ENCODE measurements at regions not wholly inside any gene's neighbourhood (a gene's known extent, or its start where the extent isn't known, plus 50 kb on each side); places are given as distances from the start of the nearest gene placed in this dataset.
"Not testable (repeated sequence)": the region's sequence is repeated elsewhere in the genome, so short reads cannot be mapped to it uniquely, and the experiment has no call there.

DNA sequence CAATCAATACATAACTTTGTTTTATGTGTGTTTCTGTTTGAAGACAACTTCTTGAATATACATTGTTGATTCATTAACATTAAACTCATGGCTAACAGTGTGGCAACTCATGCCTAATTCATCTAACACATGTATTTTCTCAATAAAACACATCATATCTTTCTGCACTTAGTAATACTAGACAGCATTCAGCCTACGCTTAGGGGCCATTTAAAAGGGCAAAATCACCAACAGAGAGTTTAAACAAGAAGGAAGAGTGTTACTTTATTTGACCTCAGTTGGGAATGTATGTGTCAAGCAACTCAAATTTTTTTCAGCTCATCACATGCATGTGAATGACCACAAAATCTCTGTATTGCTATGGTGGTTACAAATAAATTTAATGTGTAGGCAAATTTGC is 128.8 kb upstream of the AADACL2 start:
- DNase-seq (ENCODE audit: low read depth in 6 of 9, low spot score in 9 of 9), result no peak
- no peak overlapping the region for H3K4me3 ChIP-seq (ENCODE audit: low read length in 2 of 2)
- H3K36me3 ChIP-seq (ENCODE audit: control insufficient read depth in 2 of 2, insufficient read depth in 2 of 2, low read length in 1 of 2), result no peaks in the 10 kb centered on the region
- no peaks in the 10 kb centered on the region for H3K4me1 ChIP-seq (ENCODE audit: control insufficient read depth in 2 of 2, insufficient read depth in 2 of 2, low read length in 2 of 2)
- no peak overlapping the region for H3K27ac ChIP-seq (ENCODE audit: low read depth in 1 of 2, low read length in 1 of 2)
- 97% methylated on average over 1 of the region's 1 CpG for WGBS
- no peaks in the 10 kb centered on the region for H3K9me3 ChIP-seq (ENCODE audit: control insufficient read depth in 2 of 2, insufficient read depth in 1 of 2, low read length in 1 of 2)
- H3K27me3 ChIP-seq (ENCODE audit: control insufficient read depth in 2 of 2, insufficient read depth in 1 of 2, low read length in 1 of 2), result no peaks in the 10 kb centered on the region

- Histone ChIP-seq H3K36me3 (ENCODE audit: control insufficient read depth in 2 of 2, insufficient read depth in 2 of 2, low read length in 1 of 2) (no peaks in the 10 kb centered on the region), H3K9me3 (ENCODE audit: control insufficient read depth in 2 of 2, insufficient read depth in 1 of 2, low read length in 1 of 2) (no peaks in the 10 kb centered on the region), H3K27me3 (ENCODE audit: control insufficient read depth in 2 of 2, insufficient read depth in 1 of 2, low read length in 1 of 2) (no peaks in the 10 kb centered on the region), H3K27ac (ENCODE audit: low read depth in 1 of 2, low read length in 1 of 2) (no peak overlapping the region), H3K4me1 (ENCODE audit: control insufficient read depth in 2 of 2, insufficient read depth in 2 of 2, low read length in 2 of 2) (no peaks in the 10 kb centered on the region), H3K4me3 (ENCODE audit: low read length in 2 of 2) (no peak overlapping the region)
- DNase-seq (ENCODE audit: low read depth in 6 of 9, low spot score in 9 of 9), result no peak
Measured at GRCh38 chr3:151600783-151601182, 132.9 kb upstream of the AADACL2 start.

GRCh38 chr3:151599103-151599672 is 134.5 kb upstream of the AADACL2 start:
- no peak for DNase-seq (ENCODE audit: low read depth in 6 of 9, low spot score in 9 of 9)
- Histone ChIP-seq H3K27ac (ENCODE audit: low read depth in 1 of 2, low read length in 1 of 2) (no peak overlapping the region), H3K27me3 (ENCODE audit: control insufficient read depth in 2 of 2, insufficient read depth in 1 of 2, low read length in 1 of 2) (no peaks in the 10 kb centered on the region), H3K4me1 (ENCODE audit: control insufficient read depth in 2 of 2, insufficient read depth in 2 of 2, low read length in 2 of 2) (no peaks in the 10 kb centered on the region), H3K9me3 (ENCODE audit: control insufficient read depth in 2 of 2, insufficient read depth in 1 of 2, low read length in 1 of 2) (no peaks in the 10 kb centered on the region), H3K4me3 (ENCODE audit: low read length in 2 of 2) (no peak overlapping the region), H3K36me3 (ENCODE audit: control insufficient read depth in 2 of 2, insufficient read depth in 2 of 2, low read length in 1 of 2) (no peaks in the 10 kb centered on the region)
- WGBS, result 97% methylated on average over 7 of the region's 7 CpGs

GRCh38 chr3:151596940-151597339 is 136.1 kb upstream of the IGSF10 start:
- DNase-seq (ENCODE audit: low read depth in 6 of 9, low spot score in 9 of 9), result no peak
- Histone ChIP-seq H3K4me1 (ENCODE audit: control insufficient read depth in 2 of 2, insufficient read depth in 2 of 2, low read length in 2 of 2) (no peaks in the 10 kb centered on the region), H3K27ac (ENCODE audit: low read depth in 1 of 2, low read length in 1 of 2) (no peak overlapping the region), H3K9me3 (ENCODE audit: control insufficient read depth in 2 of 2, insufficient read depth in 1 of 2, low read length in 1 of 2) (no peaks in the 10 kb centered on the region), H3K4me3 (ENCODE audit: low read length in 2 of 2) (no peak overlapping the region), H3K27me3 (ENCODE audit: control insufficient read depth in 2 of 2, insufficient read depth in 1 of 2, low read length in 1 of 2) (no peaks in the 10 kb centered on the region), H3K36me3 (ENCODE audit: control insufficient read depth in 2 of 2, insufficient read depth in 2 of 2, low read length in 1 of 2) (no peaks in the 10 kb centered on the region)
- WGBS, result over 99% methylated on average over 5 of the region's 5 CpGs

DNA sequence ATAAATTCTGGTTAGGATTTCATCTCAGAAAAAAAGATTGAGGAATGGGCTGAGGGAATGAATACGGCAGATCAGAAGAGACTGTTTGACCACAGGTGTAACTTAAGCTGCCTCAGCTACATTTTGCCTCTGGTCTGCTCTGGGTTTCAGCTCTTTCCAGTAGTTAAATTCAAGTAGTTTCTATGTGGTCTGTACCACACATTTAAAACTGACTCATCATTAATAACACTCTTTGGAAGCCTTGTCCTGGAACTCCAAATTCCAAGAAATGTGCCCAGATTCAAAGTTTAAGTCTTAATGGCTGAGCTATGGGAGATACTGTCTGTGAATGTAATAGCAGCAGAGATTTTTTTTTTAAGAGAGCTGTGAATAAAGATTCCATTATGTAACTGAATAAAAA is 133.1 kb upstream of the IGSF10 start:
- Histone ChIP-seq H3K9me3 (ENCODE audit: control insufficient read depth in 2 of 2, insufficient read depth in 1 of 2, low read length in 1 of 2) (no peaks in the 10 kb centered on the region), H3K4me3 (ENCODE audit: low read length in 2 of 2) (no peak overlapping the region), H3K36me3 (ENCODE audit: control insufficient read depth in 2 of 2, insufficient read depth in 2 of 2, low read length in 1 of 2) (no peaks in the 10 kb centered on the region), H3K4me1 (ENCODE audit: control insufficient read depth in 2 of 2, insufficient read depth in 2 of 2, low read length in 2 of 2) (no peaks in the 10 kb centered on the region), H3K27me3 (ENCODE audit: control insufficient read depth in 2 of 2, insufficient read depth in 1 of 2, low read length in 1 of 2) (no peaks in the 10 kb centered on the region), H3K27ac (ENCODE audit: low read depth in 1 of 2, low read length in 1 of 2) (no peak overlapping the region)
- WGBS, result 92% methylated on average over 1 of the region's 1 CpG
- no peak for DNase-seq (ENCODE audit: low read depth in 6 of 9, low spot score in 9 of 9)

DNA sequence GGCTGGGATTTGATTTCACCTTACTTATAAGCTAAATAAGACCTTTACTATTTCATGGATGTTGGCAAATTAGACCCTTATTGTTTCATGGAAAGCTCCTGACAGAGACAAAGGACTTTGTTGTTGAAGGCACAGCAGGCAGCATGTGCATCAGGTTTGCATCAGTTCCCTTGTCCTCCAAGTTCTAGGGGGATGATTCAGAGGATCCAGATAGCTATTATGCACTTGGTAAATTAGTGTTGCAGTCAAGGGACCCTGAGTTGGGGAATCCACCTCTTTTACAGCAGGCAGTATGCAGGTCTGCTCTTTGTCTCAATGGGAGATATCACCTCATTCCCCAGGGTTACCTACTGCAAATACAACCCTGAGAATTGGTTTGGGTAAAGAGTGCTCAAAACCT is 131.4 kb upstream of the IGSF10 start:
- DNase-seq (ENCODE audit: low read depth in 6 of 9, low spot score in 9 of 9), result no peak
- Histone ChIP-seq H3K9me3 (ENCODE audit: control insufficient read depth in 2 of 2, insufficient read depth in 1 of 2, low read length in 1 of 2) (no peaks in the 10 kb centered on the region), H3K27me3 (ENCODE audit: control insufficient read depth in 2 of 2, insufficient read depth in 1 of 2, low read length in 1 of 2) (no peaks in the 10 kb centered on the region), H3K4me1 (ENCODE audit: control insufficient read depth in 2 of 2, insufficient read depth in 2 of 2, low read length in 2 of 2) (no peaks in the 10 kb centered on the region), H3K36me3 (ENCODE audit: control insufficient read depth in 2 of 2, insufficient read depth in 2 of 2, low read length in 1 of 2) (no peaks in the 10 kb centered on the region), H3K27ac (ENCODE audit: low read depth in 1 of 2, low read length in 1 of 2) (no peak overlapping the region), H3K4me3 (ENCODE audit: low read length in 2 of 2) (no peak overlapping the region)

- H3K27ac ChIP-seq (ENCODE audit: low read depth in 1 of 2, low read length in 1 of 2), result no peak overlapping the region
- H3K9me3 ChIP-seq (ENCODE audit: control insufficient read depth in 2 of 2, insufficient read depth in 1 of 2, low read length in 1 of 2), result no peaks in the 10 kb centered on the region
- WGBS, result 96% methylated on average over 1 of the region's 1 CpG
- no peaks in the 10 kb centered on the region for H3K36me3 ChIP-seq (ENCODE audit: control insufficient read depth in 2 of 2, insufficient read depth in 2 of 2, low read length in 1 of 2)
- no peak for DNase-seq (ENCODE audit: low read depth in 6 of 9, low spot score in 9 of 9)
- H3K4me1 ChIP-seq (ENCODE audit: control insufficient read depth in 2 of 2, insufficient read depth in 2 of 2, low read length in 2 of 2), result no peaks in the 10 kb centered on the region
- no peaks in the 10 kb centered on the region for H3K27me3 ChIP-seq (ENCODE audit: control insufficient read depth in 2 of 2, insufficient read depth in 1 of 2, low read length in 1 of 2)
- no peak overlapping the region for H3K4me3 ChIP-seq (ENCODE audit: low read length in 2 of 2)
Measured at GRCh38 chr3:151591441-151591840, 130.6 kb upstream of the IGSF10 start.

DNA sequence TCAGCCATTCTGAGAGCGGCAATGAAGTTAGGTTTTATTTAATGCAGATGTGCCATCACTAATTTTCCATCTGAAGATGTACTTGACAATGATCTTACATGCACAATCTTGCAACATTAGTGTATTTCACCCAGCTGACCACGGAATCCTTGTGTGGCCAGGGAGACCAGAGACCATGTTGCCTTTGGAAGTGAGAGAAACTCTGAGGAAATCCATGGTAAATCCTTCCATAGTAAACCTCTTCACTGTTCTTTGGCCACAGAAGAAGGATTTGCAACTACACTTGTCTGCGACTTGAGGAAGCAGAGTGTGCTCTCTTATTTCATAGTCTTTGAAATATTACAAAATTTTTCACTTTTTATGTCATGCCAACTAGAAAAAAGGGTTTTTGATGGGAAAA is 128.4 kb upstream of the IGSF10 start:
- no peak overlapping the region for H3K27ac ChIP-seq (ENCODE audit: low read depth in 1 of 2, low read length in 1 of 2)
- no peak for DNase-seq (ENCODE audit: low read depth in 6 of 9, low spot score in 9 of 9)
- WGBS, result 94% methylated on average over 3 of the region's 3 CpGs

DNA sequence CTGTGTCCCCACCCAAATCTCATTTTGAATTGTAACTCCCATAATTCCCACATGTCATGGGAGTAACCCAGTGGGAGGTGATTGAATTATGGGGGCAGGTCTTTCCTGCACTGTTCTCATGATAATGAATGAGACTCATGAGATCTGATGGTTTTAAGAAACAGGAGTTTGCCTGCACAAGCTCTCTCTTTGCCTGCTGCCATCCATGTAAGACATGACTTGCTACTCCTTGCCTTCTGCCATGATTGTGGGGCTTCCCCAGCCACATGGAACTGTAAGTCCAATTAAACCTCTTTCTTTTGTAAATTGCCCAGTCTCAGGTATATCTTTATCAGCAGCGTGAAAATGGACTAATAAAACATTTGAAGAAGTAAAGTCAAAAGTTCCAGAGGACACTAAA is 126.8 kb upstream of the IGSF10 start:
- DNase-seq (ENCODE audit: low read depth in 6 of 9, low spot score in 9 of 9); H3K27ac ChIP-seq (ENCODE audit: low read depth in 1 of 2, low read length in 1 of 2); H3K27me3 ChIP-seq (ENCODE audit: control insufficient read depth in 2 of 2, insufficient read depth in 1 of 2, low read length in 1 of 2); H3K4me3 ChIP-seq (ENCODE audit: low read length in 2 of 2); H3K4me1 ChIP-seq (ENCODE audit: control insufficient read depth in 2 of 2, insufficient read depth in 2 of 2, low read length in 2 of 2); H3K9me3 ChIP-seq (ENCODE audit: control insufficient read depth in 2 of 2, insufficient read depth in 1 of 2, low read length in 1 of 2); H3K36me3 ChIP-seq (ENCODE audit: control insufficient read depth in 2 of 2, insufficient read depth in 2 of 2, low read length in 1 of 2): not testable (repeated sequence)
- 98% methylated on average over 1 of the region's 1 CpG for WGBS

More for the DNA sequence above, 128.4 kb upstream of the IGSF10 start:
- no peaks in the 10 kb centered on the region for H3K4me1 ChIP-seq (ENCODE audit: control insufficient read depth in 2 of 2, insufficient read depth in 2 of 2, low read length in 2 of 2)
- H3K36me3 ChIP-seq (ENCODE audit: control insufficient read depth in 2 of 2, insufficient read depth in 2 of 2, low read length in 1 of 2), result no peaks in the 10 kb centered on the region
- no peaks in the 10 kb centered on the region for H3K9me3 ChIP-seq (ENCODE audit: control insufficient read depth in 2 of 2, insufficient read depth in 1 of 2, low read length in 1 of 2)
- no peaks in the 10 kb centered on the region for H3K27me3 ChIP-seq (ENCODE audit: control insufficient read depth in 2 of 2, insufficient read depth in 1 of 2, low read length in 1 of 2)
- no peak overlapping the region for H3K4me3 ChIP-seq (ENCODE audit: low read length in 2 of 2)

GRCh38 chr3:151584566-151584965 is 123.7 kb upstream of the IGSF10 start:
- no peak overlapping the region for H3K4me3 ChIP-seq (ENCODE audit: low read length in 2 of 2)
- WGBS, result 88% methylated on average over 2 of the region's 2 CpGs
- no peaks in the 10 kb centered on the region for H3K27me3 ChIP-seq (ENCODE audit: control insufficient read depth in 2 of 2, insufficient read depth in 1 of 2, low read length in 1 of 2)
- peak overlapping the region in 1 of 2 donors; percentile 21 for H3K27ac ChIP-seq (ENCODE audit: low read depth in 1 of 2, low read length in 1 of 2)
- H3K9me3 ChIP-seq (ENCODE audit: control insufficient read depth in 2 of 2, insufficient read depth in 1 of 2, low read length in 1 of 2), result no peaks in the 10 kb centered on the region
- no peaks in the 10 kb centered on the region for H3K4me1 ChIP-seq (ENCODE audit: control insufficient read depth in 2 of 2, insufficient read depth in 2 of 2, low read length in 2 of 2)
- DNase-seq (ENCODE audit: low read depth in 6 of 9, low spot score in 9 of 9), result peak in 2 of 9 donors; percentile 1 to 18
- H3K36me3 ChIP-seq (ENCODE audit: control insufficient read depth in 2 of 2, insufficient read depth in 2 of 2, low read length in 1 of 2), result no peaks in the 10 kb centered on the region

All from thymus (tissue), 11 donors.